Vagina (tissue), 2 donors: ENCODE measurements at regions not wholly inside any gene's neighbourhood (a gene's known extent, or its start where the extent isn't known, plus 50 kb on each side); places are given as distances from the start of the nearest gene placed in this dataset.

ENCODE experiments used
- POLR2A ChIP-seq, 2 donors: fragments of 450-650 bp; IDR thresholded peaks; one replicate each; pipeline ENCODE4 v1.6.1; 2017; ENCODE audit warnings: antibody characterized with exemption in 2 of 2, mild to moderate bottlenecking in 2 of 2, moderate library complexity in 2 of 2
- POLR2AphosphoS5 ChIP-seq, 2 donors: sonication (generic); formaldehyde crosslinking; IDR thresholded peaks; one replicate each; pipeline ENCODE4 v1.9.0; 2017; ENCODE audit warnings: antibody characterized with exemption in 2 of 2, mild to moderate bottlenecking in 2 of 2, low read depth in 1 of 2; ENCODE audit not compliant: insufficient read depth in 1 of 2
- TF ChIP-seq, protein P1 (sequence below), 3 experiments: fragments of 450-650 bp in 2 of 3; fragments of 200-600 bp in 1 of 3; sonication (generic) in 1 of 3; IDR thresholded peaks; one replicate each; pipeline ENCODE4 v1.5.1; 2017 to 2019; ENCODE audit warnings: antibody characterized with exemption in 3 of 3, mild to moderate bottlenecking in 2 of 3, moderate library complexity in 2 of 3

DNA sequence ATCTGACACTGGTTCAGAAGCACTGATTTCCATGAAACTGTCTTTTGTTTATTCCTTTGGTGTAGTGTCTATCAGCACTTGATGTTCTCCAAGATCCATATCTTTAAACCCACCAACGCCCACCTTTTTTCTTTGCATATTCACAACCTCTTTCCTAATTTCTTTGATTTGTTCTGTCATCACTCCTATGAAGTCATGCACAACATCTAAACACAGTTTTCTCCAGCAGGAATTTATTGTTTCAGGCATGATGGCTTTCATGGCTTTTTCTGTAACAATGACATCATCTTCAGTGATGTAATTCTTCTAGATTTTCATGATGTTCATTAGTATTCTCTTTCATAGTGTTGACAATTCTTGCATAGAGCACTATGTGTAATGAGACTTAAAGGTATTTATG, 219.6 kb upstream of the POU1F1 start:
- TF ChIP-seq, protein P1, sequence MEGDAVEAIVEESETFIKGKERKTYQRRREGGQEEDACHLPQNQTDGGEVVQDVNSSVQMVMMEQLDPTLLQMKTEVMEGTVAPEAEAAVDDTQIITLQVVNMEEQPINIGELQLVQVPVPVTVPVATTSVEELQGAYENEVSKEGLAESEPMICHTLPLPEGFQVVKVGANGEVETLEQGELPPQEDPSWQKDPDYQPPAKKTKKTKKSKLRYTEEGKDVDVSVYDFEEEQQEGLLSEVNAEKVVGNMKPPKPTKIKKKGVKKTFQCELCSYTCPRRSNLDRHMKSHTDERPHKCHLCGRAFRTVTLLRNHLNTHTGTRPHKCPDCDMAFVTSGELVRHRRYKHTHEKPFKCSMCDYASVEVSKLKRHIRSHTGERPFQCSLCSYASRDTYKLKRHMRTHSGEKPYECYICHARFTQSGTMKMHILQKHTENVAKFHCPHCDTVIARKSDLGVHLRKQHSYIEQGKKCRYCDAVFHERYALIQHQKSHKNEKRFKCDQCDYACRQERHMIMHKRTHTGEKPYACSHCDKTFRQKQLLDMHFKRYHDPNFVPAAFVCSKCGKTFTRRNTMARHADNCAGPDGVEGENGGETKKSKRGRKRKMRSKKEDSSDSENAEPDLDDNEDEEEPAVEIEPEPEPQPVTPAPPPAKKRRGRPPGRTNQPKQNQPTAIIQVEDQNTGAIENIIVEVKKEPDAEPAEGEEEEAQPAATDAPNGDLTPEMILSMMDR (IDR thresholded peaks at IDR 0.05): no peak
- TF ChIP-seq POLR2AphosphoS5 (IDR thresholded peaks at IDR 0.05; ENCODE audit: insufficient read depth in 1 of 2, low read depth in 1 of 2) (no peak), POLR2A (IDR thresholded peaks at IDR 0.05) (no peak)
